GM12892 (cell line): ENCODE measurements at regions not wholly inside any gene's neighbourhood (a gene's known extent, or its start where the extent isn't known, plus 50 kb on each side); places are given as distances from the start of the nearest gene placed in this dataset.

Source experiments
- POLR2A ChIP-seq: IDR thresholded peaks from 2 replicates; pipeline ENCODE4 v1.6.1; 2011; ENCODE audit warnings: low read depth, low read length, control low read depth
- POLR2AphosphoS5 ChIP-seq: IDR thresholded peaks from 2 replicates; pipeline ENCODE4 v1.6.1; 2011; ENCODE audit warnings: low read depth, low read length, control low read depth
- TAF1 ChIP-seq: IDR thresholded peaks from 2 replicates; pipeline ENCODE4 v1.6.1; 2011; ENCODE audit warnings: low read depth, mild to moderate bottlenecking, control low read depth, low read length, borderline replicate concordance

DNA sequence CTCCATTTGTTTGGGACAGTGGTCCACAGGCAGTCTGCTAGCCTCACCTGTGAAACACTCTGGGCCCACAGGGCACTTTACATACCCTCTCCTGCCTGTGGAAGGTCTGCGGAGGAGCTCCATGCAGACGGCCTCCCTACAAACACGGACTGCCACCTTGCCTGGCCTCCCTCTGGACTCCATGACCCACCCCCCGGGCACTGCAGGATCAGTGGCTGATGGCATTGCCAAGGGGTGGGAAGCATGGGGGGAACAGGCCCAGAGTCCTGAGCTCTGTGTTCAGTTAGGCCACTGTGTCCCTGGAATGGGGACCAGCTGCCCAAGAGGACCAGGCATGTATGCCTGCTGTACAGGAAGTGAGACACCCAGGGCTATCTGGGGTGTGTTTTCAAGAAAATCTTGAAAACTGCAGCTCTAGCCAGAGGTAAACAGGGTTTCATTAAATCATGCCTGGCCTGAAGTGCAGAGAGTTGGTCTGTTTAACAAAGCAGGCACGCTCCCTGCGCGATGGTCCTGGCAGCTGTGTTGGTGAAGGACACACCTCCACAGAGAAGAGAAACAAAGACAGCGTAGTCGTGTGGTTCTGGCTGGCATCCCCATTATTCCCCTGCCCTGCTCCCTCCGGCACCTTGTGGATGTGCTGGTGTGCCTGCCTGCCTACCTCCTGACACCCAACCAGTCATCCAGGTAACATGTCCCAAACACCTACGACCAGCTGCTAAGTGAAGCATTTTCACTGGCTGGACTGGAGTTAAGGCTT, 470.8 kb upstream of the ZMIZ1 start:
- TF ChIP-seq POLR2AphosphoS5 (no peak), POLR2A (no peak), TAF1 (no peak)
